Mammary epithelial cell (primary cell): ENCODE measurements at regions not wholly inside any gene's neighbourhood (a gene's known extent, or its start where the extent isn't known, plus 50 kb on each side); places are given as distances from the start of the nearest gene placed in this dataset.
"Not testable (repeated sequence)": the region's sequence is repeated elsewhere in the genome, so short reads cannot be mapped to it uniquely, and the experiment has no call there.

Experiments used
- EZH2 ChIP-seq: IDR thresholded peaks from 2 replicates; pipeline ENCODE4 v1.6.1; 2012; ENCODE audit warnings: low read length, inconsistent platforms, borderline replicate concordance
- TF ChIP-seq, protein P1 (sequence below), 2 donors: IDR thresholded peaks in 1 of 2; conservative IDR thresholded peaks in 1 of 2; 2 replicates each; pipeline ENCODE4 v1.5.1; 2011 to 2012; ENCODE audit warnings: inconsistent platforms in 2 of 2, low read length in 2 of 2, mild to moderate bottlenecking in 2 of 2, control low read depth in 1 of 2, low read depth in 1 of 2; ENCODE audit not compliant: insufficient read depth in 1 of 2; ENCODE audit errors: extremely low read depth in 1 of 2

DNA sequence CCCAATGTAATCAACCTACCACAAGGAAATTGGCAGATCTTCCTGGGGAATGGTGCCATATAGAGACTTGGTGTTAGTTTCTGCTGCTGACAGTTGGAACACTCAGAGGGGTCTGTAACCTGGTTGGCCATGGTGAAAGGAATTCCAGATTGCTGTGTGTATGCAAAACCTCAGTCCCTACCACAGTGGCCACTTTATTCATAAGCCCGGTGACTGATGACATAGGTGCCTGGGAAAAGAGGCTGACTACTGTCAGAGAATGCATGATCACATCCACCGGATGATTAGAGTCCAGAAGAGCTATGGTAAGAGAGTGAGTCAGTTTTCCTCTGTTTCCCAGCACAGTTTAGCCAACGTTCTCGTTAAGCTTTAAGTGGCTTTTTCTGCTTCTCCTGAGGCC, 156.8 kb upstream of the NPAP1 start:
- TF ChIP-seq, protein P1, sequence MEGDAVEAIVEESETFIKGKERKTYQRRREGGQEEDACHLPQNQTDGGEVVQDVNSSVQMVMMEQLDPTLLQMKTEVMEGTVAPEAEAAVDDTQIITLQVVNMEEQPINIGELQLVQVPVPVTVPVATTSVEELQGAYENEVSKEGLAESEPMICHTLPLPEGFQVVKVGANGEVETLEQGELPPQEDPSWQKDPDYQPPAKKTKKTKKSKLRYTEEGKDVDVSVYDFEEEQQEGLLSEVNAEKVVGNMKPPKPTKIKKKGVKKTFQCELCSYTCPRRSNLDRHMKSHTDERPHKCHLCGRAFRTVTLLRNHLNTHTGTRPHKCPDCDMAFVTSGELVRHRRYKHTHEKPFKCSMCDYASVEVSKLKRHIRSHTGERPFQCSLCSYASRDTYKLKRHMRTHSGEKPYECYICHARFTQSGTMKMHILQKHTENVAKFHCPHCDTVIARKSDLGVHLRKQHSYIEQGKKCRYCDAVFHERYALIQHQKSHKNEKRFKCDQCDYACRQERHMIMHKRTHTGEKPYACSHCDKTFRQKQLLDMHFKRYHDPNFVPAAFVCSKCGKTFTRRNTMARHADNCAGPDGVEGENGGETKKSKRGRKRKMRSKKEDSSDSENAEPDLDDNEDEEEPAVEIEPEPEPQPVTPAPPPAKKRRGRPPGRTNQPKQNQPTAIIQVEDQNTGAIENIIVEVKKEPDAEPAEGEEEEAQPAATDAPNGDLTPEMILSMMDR (conservative IDR thresholded peaks at IDR 0.05 in 1 of 2, IDR thresholded peaks at IDR 0.05 in 1 of 2; ENCODE audit: extremely low read depth in 1 of 2, insufficient read depth in 1 of 2, low read depth in 1 of 2, low read length in 2 of 2): not testable (repeated sequence)
- TF ChIP-seq EZH2: not testable (repeated sequence)
